SK-N-SH treated with all-trans-retinoic acid at 6 μM for 48 hours (cell line): ENCODE measurements at regions not wholly inside any gene's neighbourhood (a gene's known extent, or its start where the extent isn't known, plus 50 kb on each side); places are given as distances from the start of the nearest gene placed in this dataset.

Experiments
- ARNTL ChIP-seq: fragments of 450-650 bp; formaldehyde crosslinking; IDR thresholded peaks from 2 replicates; pipeline ENCODE4 v1.5.0; 2020; ENCODE audit warnings: low read depth, mild to moderate bottlenecking, moderate library complexity, borderline replicate concordance
- BACH2 ChIP-seq: fragments of 250-450 bp; sonication (Bioruptor Pico); IDR thresholded peaks from 2 replicates; pipeline ENCODE4 v1.9.0; 2021; ENCODE audit warnings: mild to moderate bottlenecking, borderline replicate concordance
- CSDC2 ChIP-seq: fragments of 250-450 bp; sonication (Bioruptor Pico); IDR thresholded peaks from 2 replicates; pipeline ENCODE4 v1.5.0; 2020; ENCODE audit warnings: mild to moderate bottlenecking, moderate library complexity
- ESRRG ChIP-seq: fragments of 250-450 bp; sonication (Bioruptor Pico); IDR thresholded peaks from 2 replicates; pipeline ENCODE4 v1.6.1; 2021; ENCODE audit warnings: mild to moderate bottlenecking
- OSR1 ChIP-seq: fragments of 250-450 bp; sonication (Bioruptor Pico); IDR thresholded peaks from 2 replicates; pipeline ENCODE4 v1.8.0; 2022; ENCODE audit warnings: moderate library complexity, mild to moderate bottlenecking, inconsistent platforms
- PATZ1 ChIP-seq: fragments of 250-450 bp; sonication (Bioruptor Pico); IDR thresholded peaks from 2 replicates; pipeline ENCODE4 v1.8.0; 2020; ENCODE audit warnings: mild to moderate bottlenecking, moderate library complexity, borderline replicate concordance
- POU6F1 ChIP-seq: fragments of 250-450 bp; sonication (Bioruptor Pico); IDR thresholded peaks from 2 replicates; pipeline ENCODE4 v1.8.0; 2021; ENCODE audit warnings: low read depth, mild to moderate bottlenecking, moderate library complexity, borderline replicate concordance
- RARB ChIP-seq: fragments of 250-450 bp; sonication (Bioruptor Pico); IDR thresholded peaks from 2 replicates; pipeline ENCODE4 v1.8.0; 2021; ENCODE audit warnings: mild to moderate bottlenecking, moderate library complexity
- TOX ChIP-seq: fragments of 250-450 bp; sonication (Bioruptor Pico); IDR thresholded peaks from 2 replicates; pipeline ENCODE4 v1.8.0; 2021; ENCODE audit warnings: mild to moderate bottlenecking, moderate library complexity, borderline replicate concordance
- TSHZ2 ChIP-seq: fragments of 250-450 bp; sonication (Bioruptor Pico); IDR thresholded peaks from 2 replicates; pipeline ENCODE4 v1.5.0; 2020; ENCODE audit warnings: mild to moderate bottlenecking, moderate library complexity
- ZFP3 ChIP-seq: fragments of 250-450 bp; sonication (Bioruptor Pico); IDR thresholded peaks from 2 replicates; pipeline ENCODE4 v1.5.0; 2020; ENCODE audit warnings: mild to moderate bottlenecking, moderate library complexity
- ZFP30 ChIP-seq: fragments of 450-650 bp; formaldehyde crosslinking; IDR thresholded peaks from 2 replicates; pipeline ENCODE4 v1.5.0; 2022; ENCODE audit warnings: mild to moderate bottlenecking, moderate library complexity

- TF ChIP-seq TSHZ2 (CRISPR knock-in tag) (no peak), POU6F1 (CRISPR knock-in tag) (no peak), BACH2 (CRISPR knock-in tag) (no peak), ZFP30 (CRISPR knock-in tag) (no peak), ZFP3 (CRISPR knock-in tag) (no peak), PATZ1 (no peak), RARB (CRISPR knock-in tag) (no peak), CSDC2 (no peak), ARNTL (CRISPR knock-in tag) (no peak), TOX (CRISPR knock-in tag) (no peak), OSR1 (CRISPR knock-in tag) (no peak), ESRRG (CRISPR knock-in tag) (no peak)
Measured at GRCh38 chr12:98456576-98457573, 58.5 kb upstream of the TMPO start.
